NT2/D1 (cell line): ENCODE measurements at regions not wholly inside any gene's neighbourhood (a gene's known extent, or its start where the extent isn't known, plus 50 kb on each side); places are given as distances from the start of the nearest gene placed in this dataset.

ENCODE experiments used
- DNase-seq: peaks from one replicate; pipeline ENCODE4 v3.0.0-alpha.2; 2011; ENCODE audit warnings: low read depth, low spot score
- H3K27me3 ChIP-seq: 2 replicates; pipeline ENCODE4 v1.6.0; 2011; ENCODE audit warnings: mild to moderate bottlenecking; ENCODE audit not compliant: insufficient read length, insufficient read depth
- H3K36me3 ChIP-seq: 2 replicates; pipeline ENCODE4 v1.6.1; 2011; ENCODE audit warnings: mild to moderate bottlenecking, low read length, mixed read lengths; ENCODE audit not compliant: insufficient read depth, insufficient read length
- H3K4me1 ChIP-seq: 2 replicates; pipeline ENCODE4 v1.5.1; 2011; ENCODE audit not compliant: insufficient read depth, insufficient read length
- H3K4me3 ChIP-seq: 2 replicates; pipeline ENCODE4 v1.5.1; 2011; ENCODE audit warnings: low read depth; ENCODE audit not compliant: insufficient read length
- H3K9ac ChIP-seq: 2 replicates; pipeline ENCODE4 v1.6.0; 2011; ENCODE audit warnings: low read depth; ENCODE audit not compliant: insufficient read length
- H3K9me3 ChIP-seq: 2 replicates; pipeline ENCODE4 v1.5.1; 2011; ENCODE audit warnings: mild to moderate bottlenecking, low read length; ENCODE audit not compliant: insufficient read depth
- SUZ12 ChIP-seq: IDR thresholded peaks from 2 replicates; pipeline ENCODE4 v1.6.1; 2011; ENCODE audit not compliant: insufficient read length, insufficient read depth; ENCODE audit errors: extremely low read depth
- YY1 ChIP-seq: IDR thresholded peaks from 2 replicates; pipeline ENCODE4 v1.6.1; 2011; ENCODE audit not compliant: insufficient read length, insufficient read depth
- ZNF274 ChIP-seq: IDR thresholded peaks from 2 replicates; pipeline ENCODE4 v1.6.1; 2011; ENCODE audit warnings: mild to moderate bottlenecking, low read depth, low read length

- Histone ChIP-seq H3K27me3 (no peaks in the 10 kb centered on the region), H3K9ac (no peak overlapping the region), H3K4me3 (no peak overlapping the region), H3K9me3 (no peaks in the 10 kb centered on the region), H3K4me1 (peaks cover 3% of the 10 kb centered on the region), H3K36me3 (no peaks in the 10 kb centered on the region)
- TF ChIP-seq ZNF274 (no peak), YY1 (no peak), SUZ12 (no peak)
- DNase-seq: no peak
Measured at GRCh38 chr6:168221000-168221399, 98.6 kb downstream of the DACT2 start.

GRCh38 chr6:168219804-168220203, 99.8 kb downstream of the DACT2 start:
- Histone ChIP-seq H3K36me3 (no peaks in the 10 kb centered on the region), H3K4me3 (no peak overlapping the region), H3K9ac (no peak overlapping the region), H3K4me1 (no peaks in the 10 kb centered on the region), H3K9me3 (no peaks in the 10 kb centered on the region), H3K27me3 (no peaks in the 10 kb centered on the region)
- no peak for DNase-seq
- TF ChIP-seq YY1: no peak
- no peak for TF ChIP-seq SUZ12
- no peak for TF ChIP-seq ZNF274

- no peaks in the 10 kb centered on the region for H3K4me1 ChIP-seq
- TF ChIP-seq SUZ12 (no peak), ZNF274 (no peak), YY1 (no peak)
- H3K36me3 ChIP-seq: no peaks in the 10 kb centered on the region
- no peaks in the 10 kb centered on the region for H3K9me3 ChIP-seq
- H3K27me3 ChIP-seq: no peaks in the 10 kb centered on the region
- H3K9ac ChIP-seq: no peak overlapping the region
- H3K4me3 ChIP-seq: no peak overlapping the region
- no peak for DNase-seq
Measured at GRCh38 chr6:168218785-168219566, 100.6 kb downstream of the DACT2 start.

- Histone ChIP-seq H3K9ac (no peak overlapping the region), H3K27me3 (no peaks in the 10 kb centered on the region), H3K36me3 (no peaks in the 10 kb centered on the region), H3K4me1 (no peaks in the 10 kb centered on the region), H3K9me3 (no peaks in the 10 kb centered on the region), H3K4me3 (no peak overlapping the region)
- no peak for TF ChIP-seq ZNF274
- TF ChIP-seq YY1: no peak
- TF ChIP-seq SUZ12: no peak
- no peak for DNase-seq
Measured at GRCh38 chr6:168217880-168218537, 101.6 kb downstream of the DACT2 start.

GRCh38 chr6:168217216-168217879, 102.2 kb downstream of the DACT2 start:
- no peaks in the 10 kb centered on the region for H3K27me3 ChIP-seq
- H3K4me1 ChIP-seq: no peaks in the 10 kb centered on the region
- no peaks in the 10 kb centered on the region for H3K9me3 ChIP-seq
- H3K36me3 ChIP-seq: no peaks in the 10 kb centered on the region
- TF ChIP-seq ZNF274 (no peak), YY1 (no peak), SUZ12 (no peak)
- no peak overlapping the region for H3K9ac ChIP-seq
- no peak overlapping the region for H3K4me3 ChIP-seq
- no peak for DNase-seq

- Histone ChIP-seq H3K4me1 (no peaks in the 10 kb centered on the region), H3K9ac (no peak overlapping the region), H3K9me3 (no peaks in the 10 kb centered on the region), H3K4me3 (no peak overlapping the region), H3K27me3 (no peaks in the 10 kb centered on the region), H3K36me3 (no peaks in the 10 kb centered on the region)
- no peak for DNase-seq
- TF ChIP-seq SUZ12 (no peak), YY1 (no peak), ZNF274 (no peak)
Measured at GRCh38 chr6:168216751-168217191, 102.8 kb downstream of the DACT2 start.

- Histone ChIP-seq H3K9ac (no peak overlapping the region), H3K4me1 (no peaks in the 10 kb centered on the region), H3K9me3 (no peaks in the 10 kb centered on the region), H3K36me3 (no peaks in the 10 kb centered on the region), H3K4me3 (no peak overlapping the region), H3K27me3 (no peaks in the 10 kb centered on the region)
- DNase-seq: peak; percentile 44
- TF ChIP-seq SUZ12 (no peak), YY1 (no peak), ZNF274 (no peak)
Measured at GRCh38 chr6:168216117-168216516, 103.5 kb downstream of the DACT2 start.
